H1 (cell line): ENCODE measurements at regions not wholly inside any gene's neighbourhood (a gene's known extent, or its start where the extent isn't known, plus 50 kb on each side); places are given as distances from the start of the nearest gene placed in this dataset.
A peak's percentile ranks its signal among the peaks of the same experiment; 100 is the strongest.

Experiments used
- CTCF ChIA-PET: fragments of 300-600 bp; sonication (Branson Sonifier 250); formaldehyde crosslinking; loops from one replicate; lab custom pipeline; 2021; ENCODE audit not compliant: partially characterized antibody; lab: Charles Lee
- POLR2A ChIA-PET: fragments of 300-600 bp; sonication (Branson Sonifier 250); formaldehyde crosslinking; loops from one replicate; lab custom pipeline; 2021; ENCODE audit warnings: inconsistent platforms; ENCODE audit not compliant: partially characterized antibody; lab: Charles Lee
- DNase-seq, 2 experiments: peaks; one replicate each; pipeline versions ENCODE4 v3.0.0 to v3.0.0-alpha.2; 2010 to 2022; ENCODE audit warnings: low spot score in 2 of 2, low read depth in 1 of 2, mixed read lengths in 1 of 2
- FAIRE-seq: peaks from 2 replicates; lab custom pipeline; 2011; peaks lifted over from hg19 to GRCh38; lab: Jason Lieb, UNC
- H2AFZ ChIP-seq: 2 replicates; pipeline ENCODE4 v1.8.1; 2012; ENCODE audit warnings: low read length, inconsistent platforms
- H2AK5ac ChIP-seq: 2 replicates; pipeline ENCODE4 v1.6.1; 2013; ENCODE audit warnings: low read depth, low read length
- H2BK120ac ChIP-seq: replicated peaks from 2 replicates; pipeline ENCODE3; 2013; ENCODE audit warnings: low read depth, low read length, inconsistent platforms
- H2BK12ac ChIP-seq: 2 replicates; pipeline ENCODE4 v1.6.1; 2013; ENCODE audit warnings: low read depth, low read length
- H2BK15ac ChIP-seq: 2 replicates; pipeline ENCODE4 v1.6.1; 2013; ENCODE audit warnings: low read length
- H2BK20ac ChIP-seq: 2 replicates; pipeline ENCODE4 v1.6.1; 2013; ENCODE audit warnings: low read length
- H2BK5ac ChIP-seq: 2 replicates; pipeline ENCODE4 v1.6.1; 2013; ENCODE audit warnings: low read depth, low read length
- H3K14ac ChIP-seq: 2 replicates; pipeline ENCODE4 v1.6.1; 2013; ENCODE audit warnings: inconsistent platforms; ENCODE audit not compliant: insufficient read length
- H3K18ac ChIP-seq: 2 replicates; pipeline ENCODE4 v1.6.1; 2013; ENCODE audit warnings: low read length; ENCODE audit errors: extremely low read depth
- H3K23ac ChIP-seq: 2 replicates; pipeline ENCODE4 v1.6.1; 2013; ENCODE audit warnings: inconsistent platforms; ENCODE audit not compliant: insufficient read length
- H3K23me2 ChIP-seq: 2 replicates; pipeline ENCODE4 v1.6.1; 2013; ENCODE audit warnings: low read depth, low read length
- H3K27ac ChIP-seq: 2 replicates; pipeline ENCODE4 v1.6.1; 2011; ENCODE audit warnings: low read depth, low read length, inconsistent platforms
- H3K27me3 ChIP-seq, 4 experiments: replicated peaks in 1 of 4; 1 replicate in 1 of 4; 2 replicates in 3 of 4; pipeline versions ENCODE4 v1.6.1 to v1.8.1; 2011 to 2013; ENCODE audit warnings: low read length in 3 of 4, mild to moderate bottlenecking in 3 of 4, inconsistent platforms in 2 of 4, mixed read lengths in 2 of 4, moderate library complexity in 1 of 4; ENCODE audit not compliant: control insufficient read depth in 3 of 4, insufficient read depth in 3 of 4; ENCODE audit errors: extremely low read depth in 1 of 4
- H3K36me3 ChIP-seq, 4 experiments: 2 replicates each; pipeline versions ENCODE4 v1.6.1 to v1.8.1; 2011 to 2013; ENCODE audit warnings: mild to moderate bottlenecking in 4 of 4, low read length in 3 of 4, moderate library complexity in 2 of 4, control low read depth in 1 of 4, inconsistent platforms in 1 of 4; ENCODE audit not compliant: insufficient read depth in 4 of 4, control insufficient read depth in 2 of 4
- H3K4ac ChIP-seq: replicated peaks from 2 replicates; pipeline ENCODE3; 2013; ENCODE audit warnings: low read length, low read depth, mixed read lengths, inconsistent platforms; ENCODE audit not compliant: insufficient read length
- H3K4me1 ChIP-seq, 4 experiments: replicated peaks in 1 of 4; 1 replicate in 1 of 4; 2 replicates in 3 of 4; pipeline versions ENCODE4 v1.6.1 to v1.8.1; 2011 to 2013; ENCODE audit warnings: low read length in 3 of 4, inconsistent platforms in 2 of 4, mixed read lengths in 1 of 4; ENCODE audit not compliant: insufficient read depth in 4 of 4, control insufficient read depth in 3 of 4
- H3K4me2 ChIP-seq, 2 experiments: 2 replicates each; pipeline versions ENCODE4 v1.6.1 to v1.8.1; 2011 to 2013; ENCODE audit warnings: low read depth in 2 of 2, low read length in 2 of 2, control low read depth in 1 of 2, inconsistent platforms in 1 of 2, mild to moderate bottlenecking in 1 of 2; ENCODE audit not compliant: insufficient read depth in 1 of 2
- H3K4me3 ChIP-seq, 4 experiments: fragments of 200-600, 300-600 bp in 1 of 4; sonication (generic), shearing (Covaris generic), sonication (Bioruptor Twin) in 1 of 4; 2 replicates each; pipeline versions ENCODE4 v1.5.1 to v1.8.1; 2011 to 2016; ENCODE audit warnings: low read length in 4 of 4, low read depth in 3 of 4, control low read depth in 2 of 4, inconsistent platforms in 2 of 4, mild to moderate bottlenecking in 2 of 4, mixed read lengths in 1 of 4, moderate library complexity in 1 of 4; ENCODE audit not compliant: insufficient read depth in 2 of 4; ENCODE audit errors: extremely low read depth in 1 of 4
- H3K56ac ChIP-seq: replicated peaks from 2 replicates; pipeline ENCODE3; 2013; ENCODE audit warnings: low read depth, mild to moderate bottlenecking, mixed read lengths, low read length, inconsistent platforms; ENCODE audit not compliant: insufficient read length
- H3K79me1 ChIP-seq: 2 replicates; pipeline ENCODE4 v1.6.1; 2013; ENCODE audit warnings: low read depth, low read length, control low read depth
- H3K79me2 ChIP-seq, 2 experiments: 2 replicates each; pipeline versions ENCODE4 v1.6.1 to v1.8.1; 2012 to 2013; ENCODE audit warnings: low read length in 2 of 2, mild to moderate bottlenecking in 2 of 2, inconsistent platforms in 1 of 2; ENCODE audit not compliant: insufficient read depth in 2 of 2, control insufficient read depth in 1 of 2
- H3K9ac ChIP-seq, 4 experiments: replicated peaks in 1 of 4; 1 replicate in 1 of 4; 2 replicates in 3 of 4; pipeline versions ENCODE4 v1.6.1 to v1.8.1; 2011 to 2013; ENCODE audit warnings: low read depth in 3 of 4, low read length in 3 of 4, control low read depth in 2 of 4, mild to moderate bottlenecking in 2 of 4, moderate library complexity in 2 of 4, inconsistent platforms in 1 of 4; ENCODE audit errors: extremely low read depth in 1 of 4
- H3K9me3 ChIP-seq, 2 experiments: 2 replicates each; pipeline versions ENCODE4 v1.6.1 to v1.8.1; 2012 to 2013; ENCODE audit warnings: mild to moderate bottlenecking in 2 of 2, moderate library complexity in 2 of 2, control low read depth in 1 of 2, inconsistent platforms in 1 of 2, low read depth in 1 of 2, low read length in 1 of 2, mixed read lengths in 1 of 2; ENCODE audit not compliant: insufficient read depth in 2 of 2
- H4K20me1 ChIP-seq, 2 experiments: replicated peaks in 1 of 2; 2 replicates each; pipeline versions ENCODE3 to v1.8.1; 2011 to 2013; ENCODE audit warnings: inconsistent platforms in 2 of 2, low read length in 2 of 2, mild to moderate bottlenecking in 1 of 2; ENCODE audit not compliant: insufficient read depth in 2 of 2, control insufficient read depth in 1 of 2
- H4K5ac ChIP-seq: 2 replicates; pipeline ENCODE4 v1.6.1; 2013; ENCODE audit warnings: low read length, low read depth, mixed read lengths, inconsistent platforms; ENCODE audit not compliant: insufficient read length
- H4K8ac ChIP-seq: 2 replicates; pipeline ENCODE4 v1.8.0; 2013; ENCODE audit warnings: mild to moderate bottlenecking, moderate library complexity, low read length, inconsistent platforms; ENCODE audit not compliant: insufficient read depth; ENCODE audit errors: extremely low read depth
- H4K91ac ChIP-seq: replicated peaks from 2 replicates; pipeline ENCODE3; 2013; ENCODE audit warnings: low read length, mixed read lengths, inconsistent platforms; ENCODE audit not compliant: insufficient read length
- CEBPB ChIP-seq: IDR thresholded peaks from 2 replicates; pipeline ENCODE4 v1.6.1; 2012; ENCODE audit warnings: low read depth, low read length
- CTCF ChIP-seq, 3 experiments: IDR thresholded peaks; 1 replicate in 2 of 3; 2 replicates in 1 of 3; pipeline versions ENCODE4 v1.5.1 to v1.6.1; 2011; ENCODE audit warnings: low read length in 3 of 3, mild to moderate bottlenecking in 3 of 3, inconsistent platforms in 2 of 3, low read depth in 1 of 3, moderate library complexity in 1 of 3; ENCODE audit not compliant: insufficient read depth in 1 of 3; ENCODE audit errors: control extremely low read depth in 1 of 3
- EZH2 ChIP-seq: fragments of 200-600 bp; sonication (generic); IDR thresholded peaks from 2 replicates; pipeline ENCODE4 v1.7.1; 2012; ENCODE audit warnings: low read depth, mild to moderate bottlenecking, moderate library complexity, low read length, inconsistent platforms; ENCODE audit not compliant: severe bottlenecking
- RAD21 ChIP-seq, 2 experiments: IDR thresholded peaks in 1 of 2; conservative IDR thresholded peaks in 1 of 2; 2 replicates each; pipeline ENCODE4 v1.6.1; 2011; ENCODE audit warnings: low read depth in 2 of 2, low read length in 2 of 2, improper control_type of control experiment in 1 of 2, inconsistent platforms in 1 of 2, mild to moderate bottlenecking in 1 of 2, moderate library complexity in 1 of 2
- TAF7 ChIP-seq: optimal IDR thresholded peaks from 2 replicates; pipeline ENCODE3; 2011; ENCODE audit warnings: low read depth, mild to moderate bottlenecking, inconsistent platforms, low read length, moderate library complexity, borderline replicate concordance
- YY1 ChIP-seq: IDR thresholded peaks from 2 replicates; pipeline ENCODE4 v1.6.1; 2011; ENCODE audit warnings: low read depth, mild to moderate bottlenecking, low read length
- WGBS, 2 experiments: shearing (Covaris generic) in 1 of 2; methylation state at CpG; one replicate each; pipeline versions ENCODE4 v1.1.6 to v1.1.7; 2013 to 2015; ENCODE audit warnings: low lambda C conversion rate in 2 of 2, mixed read lengths in 2 of 2, inconsistent platforms in 1 of 2, low coverage in 1 of 2, missing lambda C conversion rate in 1 of 2; ENCODE audit not compliant: insufficient replicate concordance in 2 of 2, insufficient coverage in 1 of 2, insufficient read length in 1 of 2; ENCODE audit errors: extremely low coverage in 1 of 2, missing lambda C conversion rate in 1 of 2; 5-methylcytosine and 5-hydroxymethylcytosine counted together

GRCh38 chr6:166786704-166787293, 159.7 kb upstream of the RPS6KA2 start:
- H2BK15ac ChIP-seq: no peak overlapping the region
- no peaks in the 10 kb centered on the region for H3K23me2 ChIP-seq
- H3K23ac ChIP-seq: no peak overlapping the region
- WGBS, 2 experiments: 54% methylated on average over 3 of the region's 3 CpGs; no CpG with 5 or more reads in 1 of the 2 experiments
- H3K4me3 ChIP-seq: no peak overlapping the region
- POLR2A ChIA-PET: no interaction called here
- no peaks in the 10 kb centered on the region; the same call in 1 of the 2 replicates for H3K79me1 ChIP-seq
- TF ChIP-seq TAF7 (no peak), EZH2 (no peak), YY1 (peak; percentile 89), RAD21 (IDR thresholded peaks at IDR 0.05 in 1 of 2, conservative IDR thresholded peaks at IDR 0.05 in 1 of 2; ENCODE audit: low read depth in 2 of 2, low read length in 2 of 2) (peak; percentile 82 to 83), CTCF (IDR thresholded peaks at IDR 0.05; ENCODE audit: control extremely low read depth in 1 of 3, insufficient read depth in 1 of 3, low read depth in 1 of 3, low read length in 3 of 3) (peak in 2 of 3 experiments; percentile 53 to 58; a peak in 2 of 4 replicates), CEBPB (0 out of 2 replicates have a peak, but pooled peaks have one; percentile 21)
- no peaks in the 10 kb centered on the region for H3K36me3 ChIP-seq
- no peak overlapping the region for H4K5ac ChIP-seq
- H3K14ac ChIP-seq: no peak overlapping the region
- no peaks in the 10 kb centered on the region for H3K4me1 ChIP-seq
- H2BK120ac ChIP-seq: no peak overlapping the region
- no peak overlapping the region for H3K4ac ChIP-seq
- no peak overlapping the region for H3K27ac ChIP-seq
- no peak overlapping the region for H2BK12ac ChIP-seq
- H3K18ac ChIP-seq: no peak overlapping the region
- peaks cover 3 to 7% of the 10 kb centered on the region in 2 experiments; a peak in 1 of 4 replicates for H3K9me3 ChIP-seq
- DNase-seq (no peak), FAIRE-seq (no peak)
- H2BK5ac ChIP-seq: no peak overlapping the region
- H2AK5ac ChIP-seq: no peak overlapping the region
- H4K91ac ChIP-seq: no peak overlapping the region
- CTCF ChIA-PET: interaction anchor here (0.7 to 4.1 kb wide), 16 partner anchors 9 to 355 kb away, joined by 3 to 21 read pairs (median 3); no protein-coding TSS in a partner anchor
- no peaks in the 10 kb centered on the region for H4K20me1 ChIP-seq
- no peak overlapping the region for H2AFZ ChIP-seq
- no peaks in the 10 kb centered on the region for H3K79me2 ChIP-seq
- no peak overlapping the region for H3K9ac ChIP-seq
- no peak overlapping the region for H2BK20ac ChIP-seq
- no peaks in the 10 kb centered on the region for H3K27me3 ChIP-seq
- H4K8ac ChIP-seq: no peak overlapping the region
- no peak overlapping the region for H3K4me2 ChIP-seq
- no peak overlapping the region for H3K56ac ChIP-seq
